ENCODE measurements at regions not wholly inside any gene's neighbourhood (a gene's known extent, or its start where the extent isn't known, plus 50 kb on each side); places are given as distances from the start of the nearest gene placed in this dataset.
A peak's percentile ranks its signal among the peaks of the same experiment; 100 is the strongest.

- Histone ChIP-seq H3K36me3 (ENCODE audit: control insufficient read depth, insufficient read depth, low read length) (no peaks in the 10 kb centered on the region), H3K4me3 (ENCODE audit: low read length) (no peak overlapping the region), H3K9me3 (replicated peaks; ENCODE audit: control insufficient read depth, low read depth, low read length) (peaks cover 3% of the 10 kb centered on the region), H3K27me3 (ENCODE audit: control insufficient read depth, insufficient read depth, low read length) (peaks cover 18% of the 10 kb centered on the region), H3K4me1 (ENCODE audit: control insufficient read depth, insufficient read depth, low read length) (peaks cover 7% of the 10 kb centered on the region), H3K27ac (ENCODE audit: low read length) (no peak overlapping the region)
- no peak for DNase-seq
- 70% methylated on average over 5 of the region's 5 CpGs for WGBS (ENCODE audit: insufficient coverage)
Observed at GRCh38 chr5:2139478-2139877, 256.8 kb upstream of the IRX4 start.

- no peaks in the 10 kb centered on the region for H3K9me3 ChIP-seq (replicated peaks; ENCODE audit: control insufficient read depth, low read depth, low read length)
- no peak overlapping the region for H3K4me3 ChIP-seq (ENCODE audit: low read length)
- H3K4me1 ChIP-seq (ENCODE audit: control insufficient read depth, insufficient read depth, low read length), result peaks cover 7% of the 10 kb centered on the region
- no CpG with 5 or more reads among the region's 12 CpGs for WGBS (ENCODE audit: insufficient coverage)
- peaks cover 18% of the 10 kb centered on the region for H3K27me3 ChIP-seq (ENCODE audit: control insufficient read depth, insufficient read depth, low read length)
- no peak overlapping the region for H3K27ac ChIP-seq (ENCODE audit: low read length)
- DNase-seq, result no peak
- no peaks in the 10 kb centered on the region for H3K36me3 ChIP-seq (ENCODE audit: control insufficient read depth, insufficient read depth, low read length)
Observed at GRCh38 chr5:2138896-2139295, 256.2 kb upstream of the IRX4 start.

- Histone ChIP-seq H3K27me3 (ENCODE audit: control insufficient read depth, insufficient read depth, low read length) (peaks cover 12% of the 10 kb centered on the region), H3K27ac (ENCODE audit: low read length) (no peak overlapping the region), H3K9me3 (replicated peaks; ENCODE audit: control insufficient read depth, low read depth, low read length) (no peaks in the 10 kb centered on the region), H3K36me3 (ENCODE audit: control insufficient read depth, insufficient read depth, low read length) (no peaks in the 10 kb centered on the region), H3K4me1 (ENCODE audit: control insufficient read depth, insufficient read depth, low read length) (peaks cover 7% of the 10 kb centered on the region), H3K4me3 (ENCODE audit: low read length) (no peak overlapping the region)
- 90% methylated on average over 14 of the region's 21 CpGs for WGBS (ENCODE audit: insufficient coverage)
- no peak for DNase-seq
Observed at GRCh38 chr5:2137444-2138050, 254.8 kb upstream of the IRX4 start.

GRCh38 chr5:2136728-2137333 is 254.1 kb upstream of the IRX4 start:
- H3K27me3 ChIP-seq (ENCODE audit: control insufficient read depth, insufficient read depth, low read length), result peaks cover 8% of the 10 kb centered on the region
- DNase-seq, result no peak
- H3K4me3 ChIP-seq (ENCODE audit: low read length), result no peak overlapping the region
- H3K9me3 ChIP-seq (replicated peaks; ENCODE audit: control insufficient read depth, low read depth, low read length), result no peaks in the 10 kb centered on the region
- WGBS (ENCODE audit: insufficient coverage), result 90% methylated on average over 44 of the region's 44 CpGs
- no peak overlapping the region for H3K27ac ChIP-seq (ENCODE audit: low read length)
- H3K36me3 ChIP-seq (ENCODE audit: control insufficient read depth, insufficient read depth, low read length), result no peaks in the 10 kb centered on the region
- H3K4me1 ChIP-seq (ENCODE audit: control insufficient read depth, insufficient read depth, low read length), result peaks cover 7% of the 10 kb centered on the region

GRCh38 chr5:2135833-2136232 is 253.1 kb upstream of the IRX4 start:
- peaks cover 4% of the 10 kb centered on the region for H3K27me3 ChIP-seq (ENCODE audit: control insufficient read depth, insufficient read depth, low read length)
- H3K9me3 ChIP-seq (replicated peaks; ENCODE audit: control insufficient read depth, low read depth, low read length), result no peaks in the 10 kb centered on the region
- H3K4me1 ChIP-seq (ENCODE audit: control insufficient read depth, insufficient read depth, low read length), result peaks cover 7% of the 10 kb centered on the region
- 54% methylated on average over 5 of the region's 5 CpGs for WGBS (ENCODE audit: insufficient coverage)
- no peak overlapping the region for H3K27ac ChIP-seq (ENCODE audit: low read length)
- H3K4me3 ChIP-seq (ENCODE audit: low read length), result no peak overlapping the region
- no peaks in the 10 kb centered on the region for H3K36me3 ChIP-seq (ENCODE audit: control insufficient read depth, insufficient read depth, low read length)
- DNase-seq, result peak; percentile 5

- H3K27me3 ChIP-seq (ENCODE audit: control insufficient read depth, insufficient read depth, low read length), result peaks cover 4% of the 10 kb centered on the region
- peaks cover 7% of the 10 kb centered on the region for H3K4me1 ChIP-seq (ENCODE audit: control insufficient read depth, insufficient read depth, low read length)
- no peak overlapping the region for H3K27ac ChIP-seq (ENCODE audit: low read length)
- peak; percentile 11 for DNase-seq
- WGBS (ENCODE audit: insufficient coverage), result 40% methylated on average over 5 of the region's 8 CpGs
- no peaks in the 10 kb centered on the region for H3K9me3 ChIP-seq (replicated peaks; ENCODE audit: control insufficient read depth, low read depth, low read length)
- no peaks in the 10 kb centered on the region for H3K36me3 ChIP-seq (ENCODE audit: control insufficient read depth, insufficient read depth, low read length)
- H3K4me3 ChIP-seq (ENCODE audit: low read length), result no peak overlapping the region
Observed at GRCh38 chr5:2135354-2135753, 252.6 kb upstream of the IRX4 start.

- no peak overlapping the region for H3K4me3 ChIP-seq (ENCODE audit: low read length)
- no peak overlapping the region for H3K27ac ChIP-seq (ENCODE audit: low read length)
- peak; percentile 14 for DNase-seq
- 68% methylated on average over 16 of the region's 19 CpGs for WGBS (ENCODE audit: insufficient coverage)
- H3K36me3 ChIP-seq (ENCODE audit: control insufficient read depth, insufficient read depth, low read length), result no peaks in the 10 kb centered on the region
- peaks cover 4% of the 10 kb centered on the region for H3K27me3 ChIP-seq (ENCODE audit: control insufficient read depth, insufficient read depth, low read length)
- no peaks in the 10 kb centered on the region for H3K9me3 ChIP-seq (replicated peaks; ENCODE audit: control insufficient read depth, low read depth, low read length)
- H3K4me1 ChIP-seq (ENCODE audit: control insufficient read depth, insufficient read depth, low read length), result peaks cover 7% of the 10 kb centered on the region
Observed at GRCh38 chr5:2134543-2135292, 252.0 kb upstream of the IRX4 start.

GRCh38 chr5:2133936-2134335 is 251.2 kb upstream of the IRX4 start:
- no peak for DNase-seq
- H3K4me3 ChIP-seq (ENCODE audit: low read length), result no peak overlapping the region
- H3K27ac ChIP-seq (ENCODE audit: low read length), result no peak overlapping the region
- no peaks in the 10 kb centered on the region for H3K9me3 ChIP-seq (replicated peaks; ENCODE audit: control insufficient read depth, low read depth, low read length)
- H3K4me1 ChIP-seq (ENCODE audit: control insufficient read depth, insufficient read depth, low read length), result peaks cover 13% of the 10 kb centered on the region
- H3K27me3 ChIP-seq (ENCODE audit: control insufficient read depth, insufficient read depth, low read length), result peaks cover 3% of the 10 kb centered on the region
- 88% methylated on average over 6 of the region's 6 CpGs for WGBS (ENCODE audit: insufficient coverage)
- no peaks in the 10 kb centered on the region for H3K36me3 ChIP-seq (ENCODE audit: control insufficient read depth, insufficient read depth, low read length)

- Histone ChIP-seq H3K9me3 (replicated peaks; ENCODE audit: control insufficient read depth, low read depth, low read length) (no peaks in the 10 kb centered on the region), H3K4me3 (ENCODE audit: low read length) (no peak overlapping the region), H3K36me3 (ENCODE audit: control insufficient read depth, insufficient read depth, low read length) (no peaks in the 10 kb centered on the region), H3K27ac (ENCODE audit: low read length) (no peak overlapping the region), H3K4me1 (ENCODE audit: control insufficient read depth, insufficient read depth, low read length) (peaks cover 17% of the 10 kb centered on the region), H3K27me3 (ENCODE audit: control insufficient read depth, insufficient read depth, low read length) (peaks cover 7% of the 10 kb centered on the region)
- 62% methylated on average over 3 of the region's 6 CpGs for WGBS (ENCODE audit: insufficient coverage)
- DNase-seq, result no peak
Observed at GRCh38 chr5:2133080-2133479, 250.4 kb upstream of the IRX4 start.

- no peak overlapping the region for H3K27ac ChIP-seq (ENCODE audit: low read length)
- H3K36me3 ChIP-seq (ENCODE audit: control insufficient read depth, insufficient read depth, low read length), result no peaks in the 10 kb centered on the region
- WGBS (ENCODE audit: insufficient coverage), result 79% methylated on average over 20 of the region's 20 CpGs
- H3K9me3 ChIP-seq (replicated peaks; ENCODE audit: control insufficient read depth, low read depth, low read length), result no peaks in the 10 kb centered on the region
- peaks cover 17% of the 10 kb centered on the region for H3K4me1 ChIP-seq (ENCODE audit: control insufficient read depth, insufficient read depth, low read length)
- peaks cover 5% of the 10 kb centered on the region for H3K27me3 ChIP-seq (ENCODE audit: control insufficient read depth, insufficient read depth, low read length)
- H3K4me3 ChIP-seq (ENCODE audit: low read length), result no peak overlapping the region
- DNase-seq, result no peak
Observed at GRCh38 chr5:2132497-2132847, 249.7 kb upstream of the IRX4 start.
